SK-N-MC (cell line): ENCODE measurements at regions not wholly inside any gene's neighbourhood (a gene's known extent, or its start where the extent isn't known, plus 50 kb on each side); places are given as distances from the start of the nearest gene placed in this dataset.

Experiments used
- EZH2 ChIP-seq: fragments of 200-600 bp; sonication (generic); IDR thresholded peaks from one replicate; pipeline ENCODE4 v1.6.1; 2017; ENCODE audit warnings: antibody characterized with exemption
- FOXP2 ChIP-seq: optimal IDR thresholded peaks from 2 replicates; pipeline ENCODE3; 2011; ENCODE audit warnings: mild to moderate bottlenecking, moderate library complexity; ENCODE audit not compliant: insufficient read depth; ENCODE audit errors: extremely low read length, control extremely low read depth
- POLR2AphosphoS5 ChIP-seq: IDR thresholded peaks from 2 replicates; pipeline ENCODE4 v1.6.1; 2012; ENCODE audit warnings: mild to moderate bottlenecking, low read depth, low read length, borderline replicate concordance

DNA sequence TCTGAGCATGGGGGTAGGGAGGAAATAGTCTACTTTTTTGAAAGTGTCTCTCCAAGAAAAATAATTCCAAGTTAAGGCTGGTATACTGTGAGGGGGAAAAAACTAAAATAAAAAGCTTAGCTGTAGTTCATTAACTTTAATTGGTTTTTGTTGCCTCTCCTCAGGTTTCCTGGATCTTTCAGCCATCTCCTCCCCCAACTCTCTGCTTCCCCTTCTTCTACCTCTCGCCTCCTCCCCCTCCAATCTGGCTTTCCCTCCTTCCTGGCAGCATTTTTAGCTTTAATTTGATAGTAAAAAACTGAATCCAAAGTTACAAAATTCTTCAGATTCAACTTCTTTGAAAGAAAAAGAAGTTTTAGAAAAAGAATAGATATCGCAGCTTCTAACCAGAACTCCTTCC, 462.6 kb downstream of the CETN3 start:
- no peak for TF ChIP-seq POLR2AphosphoS5
- TF ChIP-seq EZH2 = no peak
- TF ChIP-seq FOXP2 = no peak
